DOHH2 (cell line): ENCODE measurements at regions not wholly inside any gene's neighbourhood (a gene's known extent, or its start where the extent isn't known, plus 50 kb on each side); places are given as distances from the start of the nearest gene placed in this dataset.

ENCODE experiments used
- H3F3A ChIP-seq: fragments of 200-600 bp; sonication (generic), shearing (Covaris generic); 2 replicates; pipeline ENCODE4 v1.6.0; 2016; ENCODE audit warnings: antibody characterized with exemption, mild to moderate bottlenecking; ENCODE audit not compliant: control insufficient read depth, insufficient read depth
- H3K27ac ChIP-seq: fragments of 200-600 bp; sonication (generic); 2 replicates; pipeline ENCODE4 v1.5.1; 2014; ENCODE audit warnings: low read depth, mild to moderate bottlenecking, low read length, moderate library complexity
- H3K27me3 ChIP-seq: fragments of 200-600 bp; sonication (generic); 2 replicates; pipeline ENCODE4 v1.6.1; 2014; ENCODE audit warnings: mild to moderate bottlenecking, low read length, mixed read lengths; ENCODE audit not compliant: control insufficient read depth
- H3K36me3 ChIP-seq: fragments of 200-600 bp; sonication (generic); 2 replicates; pipeline ENCODE4 v1.6.1; 2014; ENCODE audit warnings: mild to moderate bottlenecking, low read length, moderate library complexity, mixed read lengths; ENCODE audit not compliant: control insufficient read depth
- H3K4me1 ChIP-seq: fragments of 200-600 bp; sonication (generic); 2 replicates; pipeline ENCODE4 v1.6.1; 2014; ENCODE audit warnings: mild to moderate bottlenecking, low read length, mixed read lengths; ENCODE audit not compliant: control insufficient read depth
- H3K4me2 ChIP-seq: fragments of 200-600 bp; sonication (generic); 2 replicates; pipeline ENCODE4 v1.6.0; 2014; ENCODE audit warnings: mild to moderate bottlenecking, low read length, moderate library complexity
- H3K4me3 ChIP-seq: fragments of 200-600 bp; sonication (generic); 2 replicates; pipeline ENCODE4 v1.5.1; 2014; ENCODE audit warnings: mild to moderate bottlenecking, low read length, mixed read lengths
- H3K79me2 ChIP-seq: fragments of 200-600 bp; sonication (generic); 2 replicates; pipeline ENCODE4 v1.6.1; 2014; ENCODE audit warnings: mild to moderate bottlenecking, low read length, mixed read lengths; ENCODE audit not compliant: control insufficient read depth
- H3K9me2 ChIP-seq: fragments of 200-600 bp; sonication (generic); replicated peaks from 2 replicates; pipeline ENCODE4 v1.6.1; 2014; ENCODE audit warnings: mild to moderate bottlenecking, low read length, mixed read lengths; ENCODE audit not compliant: control insufficient read depth
- H3K9me3 ChIP-seq: fragments of 200-600 bp; sonication (generic); 2 replicates; pipeline ENCODE4 v1.6.1; 2014; ENCODE audit warnings: antibody characterized with exemption, low read length, mixed read lengths; ENCODE audit not compliant: control insufficient read depth, insufficient read depth
- H4K20me1 ChIP-seq: fragments of 200-600 bp; sonication (generic); 2 replicates; pipeline ENCODE4 v1.6.0; 2014; ENCODE audit warnings: low read depth, mild to moderate bottlenecking, antibody characterized with exemption, low read length, moderate library complexity; ENCODE audit not compliant: control insufficient read depth, insufficient read depth
- EZH2phosphoT487 ChIP-seq: fragments of 200-600 bp; sonication (generic); IDR thresholded peaks from 2 replicates; pipeline ENCODE4 v1.6.1; 2017; ENCODE audit warnings: borderline replicate concordance, mild to moderate bottlenecking, antibody characterized with exemption, low read length, moderate library complexity, mixed read lengths
- TF ChIP-seq, protein P1 (sequence below): fragments of 200-600 bp; sonication (generic); IDR thresholded peaks from one replicate; pipeline ENCODE4 v1.5.1; 2014; ENCODE audit warnings: antibody characterized with exemption, mild to moderate bottlenecking, low read depth, low read length; ENCODE audit not compliant: poor library complexity, severe bottlenecking

DNA sequence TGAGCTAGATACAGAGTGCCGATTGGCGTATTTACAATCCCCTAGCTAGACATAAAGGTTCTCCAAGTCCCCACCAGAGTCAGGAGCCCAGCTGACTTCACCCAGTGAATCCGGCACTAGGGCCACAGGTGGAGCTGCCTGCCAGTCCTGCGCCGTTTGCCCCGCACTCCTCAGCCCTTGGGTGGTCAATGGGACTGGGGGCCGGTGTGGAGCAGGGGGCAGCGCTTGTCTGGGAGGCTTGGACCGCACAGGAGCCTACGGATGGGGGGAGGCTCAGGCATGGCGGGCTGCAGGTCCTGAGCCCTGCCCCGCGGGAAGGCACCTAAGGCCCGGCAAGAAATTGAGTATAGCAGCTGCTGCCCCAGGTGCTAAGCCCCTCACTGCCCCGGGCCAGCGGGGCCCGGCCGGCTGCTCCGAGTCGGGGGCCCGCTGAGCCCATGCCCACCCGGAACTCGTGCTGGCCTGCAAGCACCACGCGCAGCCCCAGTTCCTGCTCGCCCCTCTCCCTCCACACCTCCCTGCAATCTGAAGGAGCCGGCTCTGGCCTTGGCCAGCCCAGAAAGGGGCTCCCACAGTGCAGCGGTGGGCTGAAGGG, 1113.8 kb upstream of the LRRTM3 start:
- TF ChIP-seq EZH2phosphoT487: no peak
- TF ChIP-seq, protein P1, sequence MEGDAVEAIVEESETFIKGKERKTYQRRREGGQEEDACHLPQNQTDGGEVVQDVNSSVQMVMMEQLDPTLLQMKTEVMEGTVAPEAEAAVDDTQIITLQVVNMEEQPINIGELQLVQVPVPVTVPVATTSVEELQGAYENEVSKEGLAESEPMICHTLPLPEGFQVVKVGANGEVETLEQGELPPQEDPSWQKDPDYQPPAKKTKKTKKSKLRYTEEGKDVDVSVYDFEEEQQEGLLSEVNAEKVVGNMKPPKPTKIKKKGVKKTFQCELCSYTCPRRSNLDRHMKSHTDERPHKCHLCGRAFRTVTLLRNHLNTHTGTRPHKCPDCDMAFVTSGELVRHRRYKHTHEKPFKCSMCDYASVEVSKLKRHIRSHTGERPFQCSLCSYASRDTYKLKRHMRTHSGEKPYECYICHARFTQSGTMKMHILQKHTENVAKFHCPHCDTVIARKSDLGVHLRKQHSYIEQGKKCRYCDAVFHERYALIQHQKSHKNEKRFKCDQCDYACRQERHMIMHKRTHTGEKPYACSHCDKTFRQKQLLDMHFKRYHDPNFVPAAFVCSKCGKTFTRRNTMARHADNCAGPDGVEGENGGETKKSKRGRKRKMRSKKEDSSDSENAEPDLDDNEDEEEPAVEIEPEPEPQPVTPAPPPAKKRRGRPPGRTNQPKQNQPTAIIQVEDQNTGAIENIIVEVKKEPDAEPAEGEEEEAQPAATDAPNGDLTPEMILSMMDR: no peak
- Histone ChIP-seq H3F3A (no peaks in the 10 kb centered on the region), H3K79me2 (no peaks in the 10 kb centered on the region)

DNA sequence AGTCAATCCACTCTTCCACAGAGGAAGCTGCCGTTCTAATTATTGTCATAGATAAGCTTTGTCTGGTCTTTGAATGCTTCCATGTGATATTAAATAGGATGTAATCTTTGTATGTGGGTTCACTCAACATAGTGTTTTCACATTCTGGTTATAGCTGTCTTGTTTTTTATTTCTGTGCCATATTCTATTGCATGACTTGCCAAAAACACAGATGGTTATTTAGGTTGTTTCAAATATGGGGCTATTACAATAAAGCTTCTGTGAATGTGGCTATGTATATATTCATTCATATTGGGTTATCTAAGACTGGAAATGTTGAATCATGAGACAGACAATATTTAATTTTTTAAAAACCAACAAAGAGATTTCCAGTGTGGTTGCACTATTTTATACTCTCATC, 1109.3 kb upstream of the LRRTM3 start:
- no peak for TF ChIP-seq EZH2phosphoT487
- Histone ChIP-seq H4K20me1 (no peaks in the 10 kb centered on the region), H3K79me2 (no peaks in the 10 kb centered on the region), H3K27me3 (no peaks in the 10 kb centered on the region), H3F3A (no peaks in the 10 kb centered on the region), H3K9me2 (no peaks in the 10 kb centered on the region), H3K4me1 (no peaks in the 10 kb centered on the region), H3K4me3 (no peak overlapping the region), H3K27ac (no peak overlapping the region), H3K4me2 (no peak overlapping the region), H3K36me3 (no peaks in the 10 kb centered on the region), H3K9me3 (no peaks in the 10 kb centered on the region)

More for the DNA sequence above, 1113.8 kb upstream of the LRRTM3 start:
- H3K36me3 ChIP-seq: no peaks in the 10 kb centered on the region
- no peak overlapping the region for H3K4me2 ChIP-seq
- H3K4me3 ChIP-seq: no peak overlapping the region
- no peaks in the 10 kb centered on the region for H3K4me1 ChIP-seq
- H3K27ac ChIP-seq: no peak overlapping the region
- H3K9me3 ChIP-seq: no peaks in the 10 kb centered on the region
- H3K9me2 ChIP-seq: no peaks in the 10 kb centered on the region
- H4K20me1 ChIP-seq: no peaks in the 10 kb centered on the region
- no peaks in the 10 kb centered on the region for H3K27me3 ChIP-seq

DNA sequence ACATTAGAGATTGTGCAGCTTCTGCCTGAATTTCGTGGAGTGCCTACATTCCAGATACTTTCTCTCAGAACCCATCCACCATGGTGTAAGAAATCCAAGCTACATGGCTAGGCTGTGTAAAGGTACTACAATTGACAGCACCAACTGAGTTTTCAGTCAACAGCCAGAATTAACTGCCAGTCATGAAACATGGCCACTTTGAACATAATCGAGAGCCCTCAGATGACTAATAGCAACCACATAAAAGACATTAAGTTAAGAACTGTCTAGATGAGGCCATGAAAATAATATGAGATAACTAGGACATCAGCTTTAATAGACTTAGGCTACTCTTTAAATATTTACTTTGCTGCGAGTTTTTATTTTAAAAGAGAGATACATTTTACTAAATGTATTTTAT, 1106.8 kb upstream of the LRRTM3 start:
- Histone ChIP-seq H3F3A (no peaks in the 10 kb centered on the region), H3K4me3 (no peak overlapping the region), H3K79me2 (no peaks in the 10 kb centered on the region), H4K20me1 (no peaks in the 10 kb centered on the region), H3K36me3 (no peaks in the 10 kb centered on the region), H3K27me3 (no peaks in the 10 kb centered on the region), H3K4me1 (peaks cover 1% of the 10 kb centered on the region), H3K4me2 (no peak overlapping the region), H3K27ac (no peak overlapping the region), H3K9me3 (no peaks in the 10 kb centered on the region), H3K9me2 (no peaks in the 10 kb centered on the region)
- no peak for TF ChIP-seq EZH2phosphoT487
- TF ChIP-seq, protein P1: no peak

DNA sequence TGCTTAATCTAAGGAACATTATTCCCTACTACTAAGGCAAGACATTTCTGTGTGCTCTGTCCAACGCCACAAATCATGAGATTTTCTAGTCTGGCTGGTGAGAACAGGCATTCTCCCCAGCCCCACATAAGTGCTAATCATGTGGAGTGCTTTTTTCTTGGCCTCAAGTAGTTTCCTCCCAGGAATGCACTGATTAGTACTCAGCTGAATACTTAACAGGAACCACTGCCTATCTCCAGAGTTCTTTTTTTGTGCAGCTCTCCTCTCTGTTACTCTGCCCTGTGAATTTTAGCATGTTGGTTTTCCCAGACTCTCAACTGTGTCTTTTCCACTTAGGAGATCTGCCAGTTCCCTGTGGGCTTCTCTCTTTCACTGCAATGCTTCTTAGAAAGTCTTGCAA, 1098.5 kb upstream of the LRRTM3 start:
- TF ChIP-seq EZH2phosphoT487: no peak
- TF ChIP-seq, protein P1: no peak
- no peak overlapping the region for H3K4me3 ChIP-seq

More for the DNA sequence above, 1098.5 kb upstream of the LRRTM3 start:
- no peaks in the 10 kb centered on the region for H4K20me1 ChIP-seq
- no peaks in the 10 kb centered on the region for H3K9me2 ChIP-seq
- no peak overlapping the region for H3K27ac ChIP-seq
- H3K4me1 ChIP-seq: peaks cover 21% of the 10 kb centered on the region
- no peaks in the 10 kb centered on the region for H3K9me3 ChIP-seq
- no peaks in the 10 kb centered on the region for H3K36me3 ChIP-seq
- H3F3A ChIP-seq: no peaks in the 10 kb centered on the region
- no peaks in the 10 kb centered on the region for H3K79me2 ChIP-seq
- no peaks in the 10 kb centered on the region for H3K27me3 ChIP-seq
- no peak overlapping the region for H3K4me2 ChIP-seq
